Stimulated activated CD8-positive, alpha-beta memory T cell treated with anti-CD3 and anti-CD28 coated beads, Interleukin-7, amount 100 ng/mL, for 4 hours (primary cell): ENCODE measurements at regions not wholly inside any gene's neighbourhood (a gene's known extent, or its start where the extent isn't known, plus 50 kb on each side); places are given as distances from the start of the nearest gene placed in this dataset.
"Not testable (repeated sequence)": the region's sequence is repeated elsewhere in the genome, so short reads cannot be mapped to it uniquely, and the experiment has no call there.

Experiments used
- DNase-seq, 2 donors: peaks; one replicate each; pipeline ENCODE4 v3.0.0-alpha.2; 2020; ENCODE audit warnings: low read depth in 2 of 2

DNA sequence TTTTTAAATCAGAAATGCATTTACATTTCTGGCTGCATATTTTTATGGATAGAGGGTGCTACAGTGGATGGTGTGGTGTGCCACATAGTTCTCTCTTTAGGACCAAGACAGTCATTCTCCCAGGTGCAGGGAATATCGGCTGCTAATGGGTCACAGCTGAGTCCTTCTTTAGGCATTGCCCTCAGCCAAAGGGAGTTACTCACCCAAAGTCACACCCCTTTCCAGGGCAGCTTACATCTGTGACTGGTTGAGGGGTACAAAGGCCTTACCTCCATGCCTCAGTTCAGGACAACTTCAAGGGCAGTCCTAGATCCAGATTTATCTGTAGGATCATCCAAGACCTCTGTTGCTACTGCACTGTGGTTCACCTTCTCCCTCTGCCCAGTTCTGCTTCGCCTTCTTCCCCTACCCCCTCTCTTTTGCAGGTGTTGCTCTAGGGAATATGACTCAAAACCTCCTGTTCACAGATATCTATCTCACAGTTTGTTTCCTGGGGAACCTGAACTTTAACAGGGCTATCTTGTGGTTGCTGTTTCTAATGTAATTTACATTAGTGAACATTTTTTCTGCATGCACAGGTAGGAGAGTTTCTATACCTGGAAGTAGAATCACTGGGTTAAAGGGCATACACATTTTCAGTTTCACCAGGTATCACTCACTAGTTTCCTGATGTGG, 413.9 kb downstream of the RPS6KC1 start:
- no peak for DNase-seq

DNA sequence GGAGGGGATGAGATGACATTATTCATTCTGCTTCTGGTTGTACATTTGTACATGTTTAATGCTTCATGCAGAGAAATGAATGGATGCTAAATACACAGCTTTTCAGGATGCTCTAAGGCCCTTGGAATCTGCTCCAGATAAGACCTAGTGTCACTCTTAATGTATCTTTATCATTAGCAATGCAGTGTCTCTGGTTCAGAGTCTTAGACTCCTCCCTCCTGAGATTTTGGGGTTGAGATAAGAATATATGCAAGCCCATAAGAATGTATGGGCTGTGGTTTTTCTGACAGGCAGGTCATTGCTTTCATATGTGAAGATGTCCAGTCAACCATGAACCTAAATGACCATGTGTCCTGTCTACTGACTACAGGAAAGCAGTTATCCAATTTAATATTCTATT, 415.5 kb downstream of the RPS6KC1 start:
- no peak for DNase-seq

GRCh38 chr1:213474054-213474453, 423.0 kb downstream of the RPS6KC1 start:
- no peak for DNase-seq

- DNase-seq = no peak
These were observed 430.4 kb downstream of the RPS6KC1 start for GRCh38 chr1:213481395-213481794.

- DNase-seq = no peak
These were observed 433.3 kb downstream of the RPS6KC1 start for GRCh38 chr1:213484333-213484732.

DNA sequence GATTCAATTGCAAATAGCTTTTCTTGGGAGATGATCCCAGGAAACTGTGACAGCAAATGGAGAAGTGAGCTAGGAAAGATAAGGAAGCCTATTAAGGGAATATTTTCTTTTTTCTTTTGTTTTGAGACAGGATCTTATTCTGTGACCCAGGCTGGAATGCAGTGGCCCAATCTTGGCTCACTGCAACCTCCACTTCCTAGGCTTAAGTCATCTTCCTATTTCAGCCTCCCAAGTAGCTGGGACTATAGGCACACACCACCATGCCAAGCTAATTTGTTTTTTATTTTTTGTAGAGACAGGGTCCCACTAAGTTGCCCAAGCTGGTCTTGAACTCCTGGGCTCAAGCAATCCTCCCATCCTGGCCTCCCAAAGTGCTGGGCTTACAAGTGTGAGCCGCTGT, 433.7 kb downstream of the RPS6KC1 start:
- DNase-seq = no peak

GRCh38 chr1:213486488-213486887, 435.4 kb downstream of the RPS6KC1 start:
- DNase-seq = no peak

GRCh38 chr1:213491468-213491867, 440.4 kb downstream of the RPS6KC1 start:
- DNase-seq = no peak

GRCh38 chr1:213492161-213493041, 441.4 kb downstream of the RPS6KC1 start:
- DNase-seq = no peak

DNA sequence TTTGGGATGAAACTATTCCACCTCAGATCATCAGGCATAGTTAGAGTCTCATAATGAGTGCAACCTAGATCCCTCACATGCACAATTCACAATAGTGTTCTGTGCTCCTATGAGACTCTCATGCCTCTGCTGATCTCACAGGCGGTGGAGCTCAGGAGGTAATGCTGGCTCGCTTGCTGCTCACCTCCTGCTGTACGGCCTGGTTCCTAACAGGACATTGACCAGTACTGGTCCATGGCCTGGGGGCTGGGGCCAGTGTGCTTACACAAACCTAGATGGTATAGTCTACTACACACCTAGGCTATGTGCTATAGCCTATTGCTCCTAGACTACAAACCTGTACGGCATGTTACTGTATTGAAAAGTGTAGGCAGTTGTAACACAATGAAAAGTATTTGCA, 448.4 kb downstream of the RPS6KC1 start:
- no peak for DNase-seq

DNA sequence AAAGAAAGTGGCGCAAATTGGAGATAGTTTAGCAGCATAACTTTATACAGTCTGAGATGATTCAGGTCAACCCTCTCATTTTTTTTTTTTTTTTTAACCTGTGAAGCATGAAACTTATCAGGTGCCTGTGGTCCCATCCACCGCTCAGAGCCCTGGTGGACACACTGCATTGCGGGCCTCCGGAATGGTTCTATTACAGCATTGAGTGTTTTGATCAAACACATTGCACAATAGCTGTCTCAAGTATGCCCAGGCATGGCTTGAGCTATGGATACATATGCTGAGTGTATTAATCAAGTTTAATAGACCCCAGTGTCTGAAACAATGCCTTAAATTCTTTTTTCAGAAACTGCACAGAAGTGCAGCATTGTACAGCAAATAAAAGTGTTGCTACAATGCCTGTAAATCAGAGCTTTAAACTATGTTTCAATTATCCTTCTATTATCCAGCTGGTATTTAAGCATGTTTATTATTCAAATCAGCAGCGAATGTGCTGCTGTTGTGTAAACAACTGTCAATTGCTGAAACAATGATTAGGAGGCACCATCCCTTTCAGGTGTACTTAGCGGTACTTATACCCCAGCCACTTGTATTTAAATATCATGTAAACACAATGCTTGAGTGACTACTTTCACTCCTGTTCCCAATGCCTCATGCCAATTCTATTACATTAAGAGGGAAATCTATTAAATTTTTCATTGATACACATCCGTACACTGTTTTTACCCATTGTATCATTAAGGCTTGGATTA, 456.6 kb downstream of the RPS6KC1 start:
- DNase-seq = no peak

DNA sequence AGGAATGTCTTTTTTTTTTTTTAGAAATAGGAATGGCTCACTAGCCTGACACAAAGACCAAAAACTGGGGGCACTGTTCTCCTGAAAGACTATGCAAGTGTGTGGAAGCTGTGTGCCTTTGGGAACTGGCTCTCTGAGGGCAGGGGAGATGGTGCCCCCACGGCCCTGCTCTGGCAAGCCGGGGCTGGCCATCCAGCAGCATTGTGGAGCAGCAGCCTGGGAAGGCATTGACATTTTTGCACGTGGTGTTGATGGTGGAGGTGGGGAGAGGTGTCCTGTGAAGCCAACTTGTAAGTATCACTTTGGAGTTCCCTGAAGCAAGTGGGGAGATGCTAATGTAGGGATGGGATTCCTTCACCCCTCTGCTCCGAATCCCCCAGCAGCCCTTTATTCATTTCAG, 460.1 kb downstream of the RPS6KC1 start:
- DNase-seq = no peak

DNA sequence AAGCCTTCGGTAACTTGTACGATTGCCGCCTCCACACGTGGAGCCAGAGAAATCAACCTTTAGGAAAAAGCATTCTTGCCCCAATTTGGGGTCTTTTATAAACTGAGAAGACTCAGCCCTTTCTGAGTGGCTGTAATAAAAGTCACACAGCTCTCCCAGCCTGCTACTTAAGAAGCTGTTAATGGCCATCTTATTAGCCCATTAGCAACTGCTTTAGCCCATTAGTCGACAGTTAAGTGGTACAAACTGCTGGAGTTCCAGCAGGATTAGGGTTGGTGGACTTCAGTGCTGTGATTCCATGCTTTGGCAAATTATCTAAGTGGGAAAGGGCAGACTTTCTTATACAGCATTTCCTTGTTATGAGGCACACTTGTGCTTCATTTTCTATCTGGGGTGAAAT, 461.3 kb downstream of the RPS6KC1 start:
- DNase-seq = no peak

DNA sequence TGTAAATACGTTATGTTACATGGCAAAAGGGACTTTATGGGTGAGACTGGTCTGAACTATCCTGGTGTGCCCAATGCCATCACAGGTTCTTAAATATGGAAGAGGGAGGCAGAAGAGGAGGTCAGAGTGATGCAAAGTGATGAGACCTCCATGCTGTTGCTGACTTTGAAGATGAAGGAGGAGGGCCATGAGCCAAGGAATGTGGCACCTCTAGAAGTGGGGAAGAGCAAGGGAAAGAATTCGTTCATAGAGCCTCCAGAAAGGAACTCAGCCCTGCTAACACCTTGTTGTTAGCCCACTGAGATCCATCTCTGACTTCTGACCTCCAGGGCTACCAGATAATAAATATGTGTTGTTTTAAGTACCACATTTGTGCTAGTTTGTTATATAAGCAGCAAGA, 462.0 kb downstream of the RPS6KC1 start:
- DNase-seq = no peak

DNA sequence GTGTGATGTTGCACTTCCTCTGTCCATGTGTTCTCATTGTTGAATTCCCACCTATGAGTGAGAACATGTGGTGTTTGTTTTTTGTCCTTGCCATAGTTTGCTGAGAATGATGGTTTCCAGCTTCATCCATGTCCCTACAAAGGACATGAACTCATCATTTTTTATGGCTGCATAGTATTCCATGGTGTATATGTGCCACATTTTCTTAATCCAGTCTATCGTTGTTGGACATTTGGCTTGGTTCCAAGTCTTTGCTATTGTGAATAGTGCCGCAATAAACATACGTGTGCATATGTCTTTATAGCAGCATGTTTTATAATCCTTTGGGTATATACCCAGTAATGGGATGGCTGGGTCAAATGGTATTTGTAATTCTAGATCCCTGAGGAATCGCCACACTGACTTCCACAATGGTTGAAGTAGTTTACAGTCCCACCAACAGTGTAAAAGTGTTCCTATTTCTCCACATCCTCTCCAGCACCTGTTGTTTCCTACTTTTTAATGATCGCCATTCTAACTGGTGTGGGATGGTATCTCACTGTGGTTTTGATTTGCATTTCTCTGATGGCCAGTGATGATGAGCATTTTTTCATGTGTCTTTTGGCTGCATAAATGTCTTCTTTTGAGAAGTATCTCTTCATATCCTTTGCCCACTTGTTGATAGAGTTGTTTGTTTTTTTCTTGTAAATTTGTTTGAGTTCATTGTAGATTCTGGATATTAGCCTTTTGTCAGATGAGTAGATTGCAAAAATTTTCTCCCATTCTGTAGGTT, 463.6 kb downstream of the RPS6KC1 start:
- not testable (repeated sequence) for DNase-seq

DNA sequence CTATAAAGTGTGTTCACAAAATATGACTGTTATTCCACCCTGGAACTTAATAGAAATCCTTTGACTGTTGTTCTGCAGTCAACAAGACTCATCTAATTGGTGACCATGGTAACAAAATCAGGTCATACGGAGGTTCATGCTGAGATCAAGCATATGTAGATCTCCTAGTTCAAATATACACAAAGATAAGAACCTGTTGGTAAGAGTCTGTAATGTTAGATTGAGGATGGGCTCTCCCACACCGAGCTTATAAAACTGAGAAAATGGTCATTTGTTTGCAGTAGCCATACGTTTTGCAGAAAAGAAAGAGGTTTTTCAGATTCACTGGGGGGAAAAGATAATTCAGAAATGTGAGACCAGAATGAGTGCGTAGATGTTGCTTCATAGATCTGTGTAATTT, 468.1 kb downstream of the RPS6KC1 start:
- no peak for DNase-seq

GRCh38 chr1:213521206-213521605, 466.6 kb upstream of the PROX1 start:
- no peak for DNase-seq

DNA sequence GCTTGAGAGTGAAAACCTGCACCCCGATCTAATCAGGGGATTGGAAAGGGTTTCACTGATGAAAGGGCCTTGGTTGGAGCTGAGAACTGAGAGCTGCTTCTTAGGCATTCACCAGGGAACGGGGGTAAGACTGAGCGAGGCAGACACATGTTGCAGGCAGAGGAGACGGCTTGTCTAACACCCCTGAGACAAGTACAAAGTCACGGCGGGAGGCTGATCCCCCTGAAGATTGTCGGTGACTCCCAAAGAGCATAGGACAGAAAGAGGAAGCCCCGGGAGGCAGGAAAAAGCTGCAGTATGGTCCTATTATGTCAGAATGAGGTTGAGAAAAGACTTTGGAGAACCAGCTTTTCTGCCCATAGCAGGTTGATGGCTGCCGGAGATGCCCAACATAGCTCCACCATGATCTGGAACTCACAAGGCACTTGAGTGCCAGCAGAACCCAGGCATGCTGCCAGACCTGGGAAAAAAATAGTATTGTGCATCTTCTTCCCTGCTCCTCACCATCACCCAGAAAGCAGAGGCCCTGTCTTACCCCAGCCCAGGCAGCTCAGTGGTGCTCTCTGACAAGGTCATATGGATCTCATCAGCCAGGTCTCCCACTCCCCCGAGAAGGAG, 463.9 kb upstream of the PROX1 start:
- no peak for DNase-seq

DNA sequence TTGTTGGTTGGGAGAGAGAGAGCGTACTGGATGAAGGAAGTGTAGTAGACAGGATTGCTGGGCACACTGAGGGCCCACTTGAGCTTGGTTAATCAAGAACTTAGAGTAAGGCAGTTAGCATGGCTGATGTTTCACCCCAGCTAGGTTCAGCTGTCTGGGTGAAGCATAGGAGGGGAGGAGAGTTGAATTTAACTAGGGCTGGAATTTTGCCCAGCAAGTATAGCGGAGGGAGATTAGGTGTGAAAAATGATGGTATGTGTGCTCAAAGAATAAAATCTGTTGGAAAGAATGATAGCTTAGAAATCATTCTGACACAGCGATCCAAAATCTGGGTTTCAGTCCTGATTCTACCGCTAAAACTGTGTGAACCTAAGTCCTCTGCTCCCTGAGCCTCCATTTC, 461.5 kb upstream of the PROX1 start:
- DNase-seq = no peak

DNA sequence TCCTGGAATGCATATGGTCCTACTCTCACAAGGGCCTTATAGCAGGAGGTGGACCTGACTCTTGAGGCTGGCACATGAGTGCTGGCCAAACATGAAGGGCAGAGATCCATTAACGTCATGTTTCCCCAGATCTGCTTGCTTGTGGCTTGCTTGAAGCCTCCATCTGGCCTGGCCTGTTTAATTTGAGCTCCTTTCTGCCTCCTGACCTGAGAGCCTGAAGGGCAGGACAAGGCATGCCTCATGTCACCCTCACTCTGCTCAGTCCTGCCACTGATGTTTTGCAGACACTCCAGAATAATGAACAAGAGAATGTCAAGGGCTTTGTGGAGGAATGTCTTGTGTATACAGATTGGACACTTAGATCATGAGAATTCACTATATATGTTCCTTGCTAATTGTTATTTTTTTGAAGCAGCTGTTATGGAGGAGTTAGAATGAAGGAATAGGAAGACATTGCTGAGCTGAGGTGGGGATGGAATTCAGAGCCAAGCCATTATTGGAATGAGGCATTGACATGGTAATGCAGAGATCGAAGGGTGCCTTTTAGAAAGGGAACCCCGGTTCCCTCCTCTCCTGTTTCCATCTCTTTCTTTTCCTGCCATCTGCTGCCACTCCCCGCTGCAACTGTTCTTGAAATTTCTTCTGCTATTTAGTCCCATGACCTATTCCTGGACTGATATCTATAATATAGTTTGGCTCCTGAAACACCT, 457.0 kb upstream of the PROX1 start:
- DNase-seq = no peak
